Activated CD8-positive, alpha-beta memory T cell treated with anti-CD3 and anti-CD28 coated beads for 1 hour (primary cell): ENCODE measurements at regions not wholly inside any gene's neighbourhood (a gene's known extent, or its start where the extent isn't known, plus 50 kb on each side); places are given as distances from the start of the nearest gene placed in this dataset.
"Not testable (repeated sequence)": the region's sequence is repeated elsewhere in the genome, so short reads cannot be mapped to it uniquely, and the experiment has no call there.

Experiments
- DNase-seq, 2 donors: peaks; one replicate each; pipeline ENCODE4 v3.0.0-alpha.2; 2020; ENCODE audit warnings: low read depth in 1 of 2; ENCODE audit errors: extremely low read depth in 1 of 2

GRCh38 chr14:101290611-101291010 lies 270.7 kb upstream of the DIO3 start:
- no peak for DNase-seq

GRCh38 chr14:101291390-101291789 lies 269.9 kb upstream of the DIO3 start:
- no peak for DNase-seq

GRCh38 chr14:101292448-101292847 lies 268.8 kb upstream of the DIO3 start:
- no peak for DNase-seq

GRCh38 chr14:101293605-101294004 lies 267.7 kb upstream of the DIO3 start:
- DNase-seq, result no peak

GRCh38 chr14:101294136-101294535 lies 267.2 kb upstream of the DIO3 start:
- DNase-seq, result no peak

GRCh38 chr14:101299781-101300180 lies 261.5 kb upstream of the DIO3 start:
- not testable (repeated sequence) for DNase-seq

GRCh38 chr14:101301011-101301410 lies 260.3 kb upstream of the DIO3 start:
- DNase-seq, result no peak

GRCh38 chr14:101307162-101307561 lies 254.1 kb upstream of the DIO3 start:
- DNase-seq, result not testable (repeated sequence)

GRCh38 chr14:101311186-101311585 lies 250.1 kb upstream of the DIO3 start:
- not testable (repeated sequence) for DNase-seq

GRCh38 chr14:101313268-101313667 lies 248.0 kb upstream of the DIO3 start:
- no peak for DNase-seq

- DNase-seq, result no peak
Observed at GRCh38 chr14:101315802-101316296, 245.4 kb upstream of the DIO3 start.

GRCh38 chr14:101318271-101318670 lies 243.0 kb upstream of the DIO3 start:
- DNase-seq, result no peak

GRCh38 chr14:101320396-101320795 lies 240.9 kb upstream of the DIO3 start:
- no peak for DNase-seq

GRCh38 chr14:101322223-101322622 lies 239.1 kb upstream of the DIO3 start:
- no peak for DNase-seq

GRCh38 chr14:101323111-101323510 lies 238.2 kb upstream of the DIO3 start:
- DNase-seq, result no peak

- not testable (repeated sequence) for DNase-seq
Observed at GRCh38 chr14:101323614-101324235, 237.6 kb upstream of the DIO3 start.

- DNase-seq, result no peak
Observed at GRCh38 chr14:101325319-101325718, 236.0 kb upstream of the DIO3 start.

GRCh38 chr14:101328412-101329028 lies 232.8 kb upstream of the DIO3 start:
- no peak for DNase-seq

- DNase-seq, result no peak
Observed at GRCh38 chr14:101330416-101331140, 230.7 kb upstream of the DIO3 start.

- no peak for DNase-seq
Observed at GRCh38 chr14:101331141-101331525, 230.2 kb upstream of the DIO3 start.

GRCh38 chr14:101331661-101332169 lies 229.6 kb upstream of the DIO3 start:
- DNase-seq, result no peak

GRCh38 chr14:101332281-101332680 lies 229.0 kb upstream of the DIO3 start:
- DNase-seq, result no peak
